ENCODE measurements at regions not wholly inside any gene's neighbourhood (a gene's known extent, or its start where the extent isn't known, plus 50 kb on each side); places are given as distances from the start of the nearest gene placed in this dataset.

- Histone ChIP-seq H3K36me3 (ENCODE audit: control insufficient read depth in 2 of 2, insufficient read depth in 2 of 2, low read length in 2 of 2) (no peaks in the 10 kb centered on the region), H3K27ac (ENCODE audit: low read depth in 2 of 2, low read length in 2 of 2) (no peak overlapping the region), H3K9me3 (ENCODE audit: control insufficient read depth in 2 of 2, low read length in 2 of 2) (no peaks in the 10 kb centered on the region), H3K4me1 (ENCODE audit: control insufficient read depth in 2 of 2, insufficient read depth in 2 of 2, low read length in 2 of 2) (no peaks in the 10 kb centered on the region), H3K9ac (ENCODE audit: low read depth in 1 of 2, low read length in 2 of 2) (no peak overlapping the region), H3K27me3 (ENCODE audit: control insufficient read depth in 2 of 2, insufficient read depth in 2 of 2, low read length in 2 of 2) (no peaks in the 10 kb centered on the region), H3K4me3 (ENCODE audit: low read length in 2 of 2) (no peak overlapping the region)
These were observed 100.7 kb upstream of the CTTNBP2 start for GRCh38 chr7:117973975-117974374.

- Histone ChIP-seq H3K4me3 (ENCODE audit: low read length in 2 of 2) (no peak overlapping the region), H3K9me3 (ENCODE audit: control insufficient read depth in 2 of 2, low read length in 2 of 2) (no peaks in the 10 kb centered on the region), H3K4me1 (ENCODE audit: control insufficient read depth in 2 of 2, insufficient read depth in 2 of 2, low read length in 2 of 2) (no peaks in the 10 kb centered on the region), H3K36me3 (ENCODE audit: control insufficient read depth in 2 of 2, insufficient read depth in 2 of 2, low read length in 2 of 2) (no peaks in the 10 kb centered on the region), H3K27me3 (ENCODE audit: control insufficient read depth in 2 of 2, insufficient read depth in 2 of 2, low read length in 2 of 2) (no peaks in the 10 kb centered on the region), H3K27ac (ENCODE audit: low read depth in 2 of 2, low read length in 2 of 2) (no peak overlapping the region), H3K9ac (ENCODE audit: low read depth in 1 of 2, low read length in 2 of 2) (no peak overlapping the region)
These were observed 101.7 kb upstream of the CTTNBP2 start for GRCh38 chr7:117974891-117975290.

GRCh38 chr7:117975476-117975875, 102.2 kb upstream of the CTTNBP2 start:
- no peaks in the 10 kb centered on the region for H3K9me3 ChIP-seq (ENCODE audit: control insufficient read depth in 2 of 2, low read length in 2 of 2)
- H3K27ac ChIP-seq (ENCODE audit: low read depth in 2 of 2, low read length in 2 of 2): no peak overlapping the region
- no peak overlapping the region for H3K4me3 ChIP-seq (ENCODE audit: low read length in 2 of 2)
- no peaks in the 10 kb centered on the region for H3K27me3 ChIP-seq (ENCODE audit: control insufficient read depth in 2 of 2, insufficient read depth in 2 of 2, low read length in 2 of 2)
- H3K4me1 ChIP-seq (ENCODE audit: control insufficient read depth in 2 of 2, insufficient read depth in 2 of 2, low read length in 2 of 2): no peaks in the 10 kb centered on the region
- H3K9ac ChIP-seq (ENCODE audit: low read depth in 1 of 2, low read length in 2 of 2): no peak overlapping the region
- no peaks in the 10 kb centered on the region for H3K36me3 ChIP-seq (ENCODE audit: control insufficient read depth in 2 of 2, insufficient read depth in 2 of 2, low read length in 2 of 2)

DNA sequence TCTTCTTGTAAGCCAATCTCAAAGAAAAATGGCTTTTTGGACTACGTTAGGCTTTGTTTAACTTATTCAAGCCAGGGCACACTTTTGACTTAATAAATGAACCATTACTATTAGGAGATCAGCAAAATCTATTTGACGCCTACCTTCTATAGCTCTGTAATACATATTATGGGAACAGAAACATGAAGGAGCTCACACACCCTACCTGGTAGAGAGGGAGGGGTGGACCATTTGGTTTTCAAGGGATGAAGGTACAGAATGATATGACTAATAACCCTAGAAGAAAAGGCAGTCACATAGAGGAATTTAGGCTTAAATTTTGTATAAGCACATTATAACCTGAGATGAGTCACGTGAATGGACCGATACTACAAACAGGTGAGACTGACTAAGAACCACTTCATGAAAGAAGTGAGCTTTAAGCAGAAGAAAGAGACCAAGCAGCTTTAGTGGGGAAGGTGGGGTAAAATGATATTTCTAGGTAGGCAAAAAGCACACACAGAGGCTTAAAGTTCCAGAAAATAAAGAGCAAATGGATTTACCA, 106.8 kb upstream of the CTTNBP2 start:
- no peak overlapping the region for H3K9ac ChIP-seq (ENCODE audit: low read depth in 1 of 2, low read length in 2 of 2)
- no peaks in the 10 kb centered on the region for H3K9me3 ChIP-seq (ENCODE audit: control insufficient read depth in 2 of 2, low read length in 2 of 2)
- no peak overlapping the region for H3K4me3 ChIP-seq (ENCODE audit: low read length in 2 of 2)
- no peaks in the 10 kb centered on the region for H3K27me3 ChIP-seq (ENCODE audit: control insufficient read depth in 2 of 2, insufficient read depth in 2 of 2, low read length in 2 of 2)
- H3K27ac ChIP-seq (ENCODE audit: low read depth in 2 of 2, low read length in 2 of 2): no peak overlapping the region
- peaks cover 3% of the 10 kb centered on the region in 2 donors for H3K4me1 ChIP-seq (ENCODE audit: control insufficient read depth in 2 of 2, insufficient read depth in 2 of 2, low read length in 2 of 2)
- H3K36me3 ChIP-seq (ENCODE audit: control insufficient read depth in 2 of 2, insufficient read depth in 2 of 2, low read length in 2 of 2): no peaks in the 10 kb centered on the region

GRCh38 chr7:117982071-117983055, 109.1 kb upstream of the CTTNBP2 start:
- no peaks in the 10 kb centered on the region for H3K27me3 ChIP-seq (ENCODE audit: control insufficient read depth in 2 of 2, insufficient read depth in 2 of 2, low read length in 2 of 2)
- H3K27ac ChIP-seq (ENCODE audit: low read depth in 2 of 2, low read length in 2 of 2): no peak overlapping the region
- H3K9ac ChIP-seq (ENCODE audit: low read depth in 1 of 2, low read length in 2 of 2): no peak overlapping the region
- no peaks in the 10 kb centered on the region for H3K9me3 ChIP-seq (ENCODE audit: control insufficient read depth in 2 of 2, low read length in 2 of 2)
- H3K4me1 ChIP-seq (ENCODE audit: control insufficient read depth in 2 of 2, insufficient read depth in 2 of 2, low read length in 2 of 2): peaks cover 3% of the 10 kb centered on the region in 2 donors
- no peaks in the 10 kb centered on the region for H3K36me3 ChIP-seq (ENCODE audit: control insufficient read depth in 2 of 2, insufficient read depth in 2 of 2, low read length in 2 of 2)
- peak overlapping the region in 1 of 2 donors; percentile 29 for H3K4me3 ChIP-seq (ENCODE audit: low read length in 2 of 2)

DNA sequence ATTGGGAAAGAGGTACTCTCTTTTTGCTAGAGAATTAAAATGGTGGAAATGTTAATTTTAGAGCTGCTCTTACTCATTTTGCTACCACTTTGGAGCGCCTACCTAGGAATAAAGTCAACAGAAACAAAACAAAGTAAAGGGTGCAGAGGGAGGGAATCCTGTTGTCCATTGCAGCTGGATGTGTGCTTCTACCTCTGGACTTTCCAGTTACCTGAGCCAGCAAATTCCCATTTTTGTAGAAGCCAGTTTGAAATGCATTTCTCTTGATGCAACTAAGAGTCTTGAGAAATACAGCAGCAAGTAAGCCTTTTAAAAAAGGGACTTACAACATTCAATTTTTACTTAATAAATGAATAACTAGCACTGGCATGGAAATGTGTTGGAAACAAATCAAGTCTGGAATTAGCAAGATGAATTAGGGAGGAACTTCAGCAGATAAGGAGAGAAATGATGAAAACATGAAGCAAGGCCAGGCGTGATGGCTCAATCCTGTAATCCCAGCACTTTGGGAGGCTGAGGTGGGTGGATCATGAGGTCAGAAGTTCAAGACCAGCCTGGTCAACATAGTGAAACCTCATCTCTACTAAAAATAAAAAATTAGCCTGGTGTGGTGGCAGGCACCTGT, 113.5 kb upstream of the CTTNBP2 start:
- Histone ChIP-seq H3K9ac (ENCODE audit: low read depth in 1 of 2, low read length in 2 of 2) (no peak overlapping the region), H3K4me1 (ENCODE audit: control insufficient read depth in 2 of 2, insufficient read depth in 2 of 2, low read length in 2 of 2) (peaks cover 3% of the 10 kb centered on the region in 2 donors), H3K9me3 (ENCODE audit: control insufficient read depth in 2 of 2, low read length in 2 of 2) (no peaks in the 10 kb centered on the region), H3K27me3 (ENCODE audit: control insufficient read depth in 2 of 2, insufficient read depth in 2 of 2, low read length in 2 of 2) (no peaks in the 10 kb centered on the region), H3K27ac (ENCODE audit: low read depth in 2 of 2, low read length in 2 of 2) (no peak overlapping the region), H3K36me3 (ENCODE audit: control insufficient read depth in 2 of 2, insufficient read depth in 2 of 2, low read length in 2 of 2) (no peaks in the 10 kb centered on the region), H3K4me3 (ENCODE audit: low read length in 2 of 2) (no peak overlapping the region)

DNA sequence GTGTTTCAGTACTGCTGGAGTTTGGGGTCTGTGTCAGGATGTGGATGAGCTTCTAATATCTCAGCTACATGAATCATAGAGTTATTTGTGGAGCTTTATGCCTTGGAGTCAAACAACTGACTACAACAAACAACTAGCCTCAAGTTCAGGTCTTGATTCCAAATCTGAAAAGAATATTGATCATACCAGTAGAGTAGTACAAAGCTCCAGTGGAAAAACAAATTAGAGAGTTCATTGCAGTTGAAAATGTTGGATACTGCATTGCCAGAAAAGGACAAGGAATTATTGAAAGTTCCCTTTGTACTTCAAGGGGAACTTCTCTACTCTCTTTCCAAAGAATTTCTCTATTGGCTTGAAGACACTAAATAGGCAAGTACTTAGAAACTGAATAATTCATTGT, 117.6 kb upstream of the CTTNBP2 start:
- no peaks in the 10 kb centered on the region for H3K36me3 ChIP-seq (ENCODE audit: control insufficient read depth in 2 of 2, insufficient read depth in 2 of 2, low read length in 2 of 2)
- H3K27ac ChIP-seq (ENCODE audit: low read depth in 2 of 2, low read length in 2 of 2): no peak overlapping the region
- H3K4me3 ChIP-seq (ENCODE audit: low read length in 2 of 2): no peak overlapping the region
- H3K9me3 ChIP-seq (ENCODE audit: control insufficient read depth in 2 of 2, low read length in 2 of 2): no peaks in the 10 kb centered on the region
- no peak overlapping the region for H3K9ac ChIP-seq (ENCODE audit: low read depth in 1 of 2, low read length in 2 of 2)
- no peaks in the 10 kb centered on the region for H3K4me1 ChIP-seq (ENCODE audit: control insufficient read depth in 2 of 2, insufficient read depth in 2 of 2, low read length in 2 of 2)
- H3K27me3 ChIP-seq (ENCODE audit: control insufficient read depth in 2 of 2, insufficient read depth in 2 of 2, low read length in 2 of 2): no peaks in the 10 kb centered on the region

- H3K27me3 ChIP-seq (ENCODE audit: control insufficient read depth in 2 of 2, insufficient read depth in 2 of 2, low read length in 2 of 2): no peaks in the 10 kb centered on the region
- H3K4me3 ChIP-seq (ENCODE audit: low read length in 2 of 2): no peak overlapping the region
- H3K27ac ChIP-seq (ENCODE audit: low read depth in 2 of 2, low read length in 2 of 2): no peak overlapping the region
- H3K9me3 ChIP-seq (ENCODE audit: control insufficient read depth in 2 of 2, low read length in 2 of 2): no peaks in the 10 kb centered on the region
- no peaks in the 10 kb centered on the region for H3K4me1 ChIP-seq (ENCODE audit: control insufficient read depth in 2 of 2, insufficient read depth in 2 of 2, low read length in 2 of 2)
- H3K9ac ChIP-seq (ENCODE audit: low read depth in 1 of 2, low read length in 2 of 2): no peak overlapping the region
- no peaks in the 10 kb centered on the region for H3K36me3 ChIP-seq (ENCODE audit: control insufficient read depth in 2 of 2, insufficient read depth in 2 of 2, low read length in 2 of 2)
These were observed 119.6 kb upstream of the CTTNBP2 start for GRCh38 chr7:117992635-117993376.

- no peaks in the 10 kb centered on the region for H3K36me3 ChIP-seq (ENCODE audit: control insufficient read depth in 2 of 2, insufficient read depth in 2 of 2, low read length in 2 of 2)
- no peak overlapping the region for H3K9ac ChIP-seq (ENCODE audit: low read depth in 1 of 2, low read length in 2 of 2)
- H3K27ac ChIP-seq (ENCODE audit: low read depth in 2 of 2, low read length in 2 of 2): no peak overlapping the region
- no peaks in the 10 kb centered on the region for H3K9me3 ChIP-seq (ENCODE audit: control insufficient read depth in 2 of 2, low read length in 2 of 2)
- H3K27me3 ChIP-seq (ENCODE audit: control insufficient read depth in 2 of 2, insufficient read depth in 2 of 2, low read length in 2 of 2): no peaks in the 10 kb centered on the region
- no peak overlapping the region for H3K4me3 ChIP-seq (ENCODE audit: low read length in 2 of 2)
- H3K4me1 ChIP-seq (ENCODE audit: control insufficient read depth in 2 of 2, insufficient read depth in 2 of 2, low read length in 2 of 2): no peaks in the 10 kb centered on the region
These were observed 120.2 kb upstream of the CTTNBP2 start for GRCh38 chr7:117993377-117994003.

Data from mucosa of rectum (tissue), 2 donors.